ENCODE measurements at regions not wholly inside any gene's neighbourhood (a gene's known extent, or its start where the extent isn't known, plus 50 kb on each side); places are given as distances from the start of the nearest gene placed in this dataset.

GRCh38 chr7:130937016-130937415, 203.0 kb upstream of the KLF14 start:
- intact Hi-C loops (cut with DNase I): no loop called here

DNA sequence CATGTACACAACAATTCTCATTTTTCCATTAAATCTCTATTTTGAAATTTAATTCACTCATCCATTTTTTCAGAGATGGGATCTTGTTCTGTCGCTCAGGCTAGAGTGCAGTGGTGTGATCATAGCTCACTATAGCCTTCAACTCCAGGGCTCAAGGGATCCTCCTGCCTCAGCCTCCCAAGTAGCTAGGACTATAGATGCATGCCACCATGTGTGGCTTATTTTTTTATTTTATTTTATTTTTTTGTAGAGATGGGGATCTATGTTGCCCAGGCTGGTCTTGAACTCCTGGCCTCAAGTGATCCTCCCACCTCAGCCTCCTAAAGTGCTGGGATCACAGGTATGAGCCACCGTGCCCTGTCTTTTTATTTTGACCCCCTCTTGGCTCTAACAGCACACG, 203.8 kb upstream of the KLF14 start:
- ATAC-seq (no peak), DNase-seq (no peak)
- intact Hi-C loops (cut with DNase I): no loop called here

More at GRCh38 chr7:130937016-130937415, 203.0 kb upstream of the KLF14 start:
- no peak for ATAC-seq
- no peak for DNase-seq

DNA sequence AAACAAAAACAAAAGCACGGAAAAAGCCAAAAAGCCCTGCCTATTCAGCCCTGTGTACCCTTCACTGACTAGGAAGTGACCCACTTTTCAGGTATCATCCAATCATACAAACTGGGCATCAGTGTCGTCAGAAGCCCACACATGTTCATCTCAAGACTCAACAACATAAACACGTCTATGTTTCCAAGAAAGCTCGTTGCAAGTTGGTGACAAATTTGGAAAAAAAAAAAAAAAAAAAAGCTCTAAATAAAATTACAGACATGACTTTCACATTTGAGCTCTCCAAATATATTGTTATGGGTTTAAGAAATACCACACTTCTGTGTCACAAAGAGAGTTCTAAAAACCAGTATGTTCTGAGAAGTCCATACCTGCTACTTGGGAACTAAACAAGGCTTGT, 204.7 kb upstream of the KLF14 start:
- ATAC-seq (no peak), DNase-seq (no peak)
- intact Hi-C loops (cut with DNase I): no loop called here

- no peak for DNase-seq
- ATAC-seq: no peak
- intact Hi-C loops (cut with DNase I): loop anchor here in 1 of 2 donors (5.0 kb wide), 1 partner anchor 37 kb away; no protein-coding TSS in a partner anchor
Measured at GRCh38 chr7:130939321-130940095, 205.5 kb upstream of the KLF14 start.

- intact Hi-C loops (cut with DNase I): loop anchor here in 1 of 2 donors (5.0 kb wide), 1 partner anchor 38 kb away; no protein-coding TSS in a partner anchor
Measured at GRCh38 chr7:130940326-130940725, 206.3 kb upstream of the KLF14 start.

GRCh38 chr7:130940907-130941306, 206.9 kb upstream of the KLF14 start:
- ATAC-seq: peak in 1 of 2 donors; percentile 24
- intact Hi-C loops (cut with DNase I): loop anchor here in 1 of 2 donors (5.0 kb wide), 1 partner anchor 39 kb away; no protein-coding TSS in a partner anchor
- no peak for DNase-seq

More at GRCh38 chr7:130940326-130940725, 206.3 kb upstream of the KLF14 start:
- DNase-seq (no peak), ATAC-seq (no peak)

DNA sequence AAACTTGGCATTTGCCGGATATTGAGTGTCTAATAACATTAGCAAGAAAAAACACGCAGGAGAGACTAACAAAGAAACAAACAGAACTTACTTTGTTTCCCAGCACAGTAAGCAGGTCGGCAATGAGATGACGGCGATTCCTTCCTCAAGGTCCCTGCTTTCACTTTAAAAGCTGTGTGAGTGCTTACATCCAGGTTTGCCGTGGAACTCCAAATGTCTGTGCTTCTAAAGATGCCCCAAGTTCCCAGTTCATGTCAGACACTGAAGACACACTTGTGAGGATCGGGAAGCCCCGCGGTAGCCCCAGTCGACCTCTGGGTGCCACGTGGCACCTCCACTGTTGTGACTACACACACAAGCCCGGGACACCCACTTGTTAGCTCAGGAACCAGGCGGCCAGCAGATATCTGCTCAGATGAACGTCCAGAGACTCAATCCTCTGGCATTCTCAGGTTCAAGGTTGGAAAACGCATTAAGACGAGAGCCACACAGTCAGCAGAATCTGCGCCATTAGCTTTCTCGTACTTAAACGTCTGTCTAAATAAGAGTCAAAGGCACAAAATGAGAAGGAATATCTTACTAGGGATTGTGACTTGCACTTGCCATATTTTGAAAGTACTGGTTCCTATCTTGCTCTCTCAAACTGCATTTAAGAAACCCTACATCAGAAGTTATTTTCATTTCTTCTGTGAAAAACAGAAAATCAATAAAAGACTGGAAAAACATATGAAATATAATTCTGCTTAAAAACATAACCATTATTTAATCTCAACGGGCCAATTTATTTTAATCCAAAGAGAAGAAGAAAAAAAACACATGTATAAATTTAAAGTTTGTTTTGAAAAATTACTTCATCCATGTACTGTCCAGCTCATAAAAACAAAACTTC, 207.6 kb upstream of the KLF14 start:
- intact Hi-C loops (cut with DNase I): loop anchor here in 1 of 2 donors (5.0 kb wide), 1 partner anchor 39 kb away; no protein-coding TSS in a partner anchor
- ATAC-seq (peak; percentile 46 to 75), DNase-seq (peak; percentile 53)

GRCh38 chr7:130942211-130942964, 208.4 kb upstream of the KLF14 start:
- intact Hi-C loops (cut with DNase I): loop anchor here in 1 of 2 donors (5.0 kb wide), 1 partner anchor 40 kb away; no protein-coding TSS in a partner anchor
- DNase-seq (no peak), ATAC-seq (peak; percentile 28 to 59)

DNA sequence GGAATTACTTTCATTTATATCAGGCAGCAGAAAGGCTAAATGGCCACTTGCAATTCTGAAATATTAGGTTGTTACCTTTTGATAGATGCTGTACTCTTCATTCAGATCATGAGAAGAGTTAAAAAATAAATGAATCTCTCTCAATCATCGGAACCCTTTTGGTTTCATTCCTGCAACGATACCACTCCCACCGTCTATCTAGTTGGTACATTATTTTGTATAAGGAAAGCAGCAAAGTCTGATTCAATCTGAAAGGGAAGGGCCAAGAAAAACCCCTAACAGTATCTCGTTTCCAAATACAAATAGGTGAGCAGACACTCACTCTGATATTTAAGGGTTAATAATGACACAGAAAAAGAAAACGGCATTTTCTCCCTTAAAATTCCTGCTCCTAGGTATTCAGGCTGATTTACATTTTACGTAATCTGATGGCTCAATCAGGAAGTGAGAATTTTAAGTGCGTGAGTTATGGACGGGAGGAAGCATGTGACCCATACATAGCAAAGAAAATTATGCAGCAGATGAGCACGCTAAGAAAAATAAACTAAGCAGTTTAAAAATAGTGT, 209.4 kb upstream of the KLF14 start:
- DNase-seq (no peak), ATAC-seq (peak; percentile 42 to 62)
- intact Hi-C loops (cut with DNase I): loop anchor here in 1 of 2 donors (5.0 kb wide), 1 partner anchor 41 kb away; no protein-coding TSS in a partner anchor

DNA sequence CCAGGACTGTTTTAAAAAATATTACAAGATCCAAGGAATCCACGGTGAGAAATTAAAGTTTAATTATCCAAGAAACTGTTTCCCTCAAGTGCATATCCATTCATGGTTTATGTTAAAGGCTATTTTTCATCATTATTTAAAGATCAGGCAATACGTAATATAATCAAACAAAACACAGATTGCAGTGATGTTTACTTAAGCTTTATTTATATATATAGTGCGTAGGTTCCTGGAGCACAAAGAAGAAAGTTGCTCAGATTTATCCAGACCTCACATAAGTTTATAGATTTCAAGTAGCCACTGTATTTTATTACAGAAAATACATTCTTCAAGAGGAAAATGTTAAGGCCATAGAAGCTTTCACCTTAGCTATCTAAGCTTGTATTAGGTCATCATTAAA, 210.0 kb upstream of the KLF14 start:
- ATAC-seq: no peak
- intact Hi-C loops (cut with DNase I): loop anchor here in 1 of 2 donors (5.0 kb wide), 1 partner anchor 42 kb away; no protein-coding TSS in a partner anchor
- no peak for DNase-seq

DNA sequence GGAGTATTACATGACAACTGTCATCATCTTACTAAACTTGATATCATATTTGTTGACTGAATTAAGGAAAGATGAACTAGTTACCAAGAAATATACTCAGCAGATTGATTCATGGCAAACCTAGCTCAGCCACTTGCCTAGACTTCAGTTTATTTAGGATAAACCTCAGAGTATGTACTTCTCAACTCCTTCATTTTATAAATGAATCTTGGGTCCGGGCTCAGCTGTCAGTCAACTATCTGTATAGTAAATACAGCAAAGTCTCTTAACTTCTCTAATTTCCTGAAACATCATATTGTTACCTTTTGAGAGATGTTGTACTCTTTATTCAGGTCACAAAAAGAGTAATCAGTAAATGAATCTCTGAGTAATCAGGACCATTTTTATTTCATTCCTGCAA, 211.0 kb upstream of the KLF14 start:
- DNase-seq: no peak
- ATAC-seq: no peak
- intact Hi-C loops (cut with DNase I): loop anchor here in 1 of 2 donors (5.0 kb wide), 1 partner anchor 43 kb away; no protein-coding TSS in a partner anchor

DNA sequence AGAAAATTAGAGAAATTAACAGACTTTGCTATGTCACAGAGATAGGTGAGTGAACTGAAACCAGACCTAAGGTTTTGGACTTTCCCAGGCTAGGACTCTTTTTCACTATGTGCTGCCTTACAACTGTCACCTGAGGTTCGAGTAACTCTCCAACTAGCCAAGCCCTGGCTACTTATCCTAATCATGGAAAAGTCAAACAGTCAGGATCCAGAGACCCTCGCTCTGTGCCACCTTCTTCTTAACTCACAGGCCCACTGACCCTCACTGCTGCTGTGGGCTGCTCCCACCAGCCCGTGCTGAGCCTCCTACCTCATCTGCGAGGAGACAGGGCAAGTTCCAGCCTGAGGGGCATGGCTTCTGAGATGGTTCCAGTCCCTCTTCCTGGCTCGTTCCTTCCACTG, 211.4 kb upstream of the KLF14 start:
- no peak for DNase-seq
- ATAC-seq: no peak
- intact Hi-C loops (cut with DNase I): no loop called here

- DNase-seq (no peak), ATAC-seq (no peak)
- intact Hi-C loops (cut with DNase I): no loop called here
Measured at GRCh38 chr7:130946114-130946513, 212.1 kb upstream of the KLF14 start.

DNA sequence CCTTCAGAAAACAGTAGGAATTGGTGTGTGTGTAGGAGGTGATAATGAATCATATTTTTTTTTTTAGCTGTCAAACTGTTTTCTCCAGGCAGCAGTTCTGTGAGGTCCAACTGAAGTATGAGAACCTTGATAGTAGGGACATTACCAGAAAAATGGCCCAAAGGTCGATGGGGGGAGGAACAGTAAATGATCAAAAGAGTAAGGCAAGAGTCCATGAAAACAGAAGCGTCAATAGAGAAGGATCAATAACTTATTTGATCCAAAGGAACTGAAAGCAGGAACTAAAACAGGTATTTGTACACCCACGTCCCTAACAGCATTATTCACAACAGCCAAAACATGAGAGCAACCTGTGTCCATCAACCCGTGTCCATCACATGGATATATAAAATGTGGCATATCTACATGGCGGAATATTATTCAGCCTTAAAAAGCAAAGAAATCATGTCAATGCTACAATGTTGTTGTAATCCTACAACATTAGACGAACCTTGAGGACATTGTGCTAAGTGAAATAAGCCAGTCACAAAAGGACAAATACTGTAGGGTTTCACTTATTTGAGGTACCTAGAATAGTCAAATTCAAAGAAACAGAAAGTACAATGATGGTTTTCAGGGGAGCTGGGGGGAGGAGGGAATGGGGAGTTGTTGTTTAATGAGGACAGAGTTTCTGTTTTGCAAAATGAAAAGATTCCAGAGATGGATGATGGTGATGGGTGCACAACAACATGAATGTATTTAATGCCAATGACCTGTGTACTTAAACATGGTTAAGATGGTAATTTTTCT, 214.0 kb upstream of the KLF14 start:
- intact Hi-C loops (cut with DNase I): no loop called here
- ATAC-seq (no peak), DNase-seq (no peak)

DNA sequence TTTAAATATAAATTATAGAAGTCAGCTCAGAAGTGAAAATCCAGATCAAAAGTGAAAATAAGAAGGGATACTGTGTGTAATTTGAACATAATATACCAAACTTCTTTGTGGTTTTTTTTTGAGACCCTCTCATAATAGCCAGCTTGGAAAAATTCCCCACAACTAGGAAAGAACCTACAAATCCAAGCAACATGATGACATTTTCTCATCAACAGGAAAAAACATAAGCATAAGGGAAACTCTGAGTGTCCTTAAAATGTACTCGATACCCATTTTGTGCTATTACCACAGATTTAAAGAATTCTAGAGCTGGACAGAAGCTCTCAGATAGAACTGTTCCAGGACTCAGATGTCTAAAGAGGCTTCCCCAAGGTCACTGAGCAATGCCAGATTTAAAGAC, 214.8 kb upstream of the KLF14 start:
- no peak for DNase-seq
- ATAC-seq: no peak
- intact Hi-C loops (cut with DNase I): no loop called here

DNA sequence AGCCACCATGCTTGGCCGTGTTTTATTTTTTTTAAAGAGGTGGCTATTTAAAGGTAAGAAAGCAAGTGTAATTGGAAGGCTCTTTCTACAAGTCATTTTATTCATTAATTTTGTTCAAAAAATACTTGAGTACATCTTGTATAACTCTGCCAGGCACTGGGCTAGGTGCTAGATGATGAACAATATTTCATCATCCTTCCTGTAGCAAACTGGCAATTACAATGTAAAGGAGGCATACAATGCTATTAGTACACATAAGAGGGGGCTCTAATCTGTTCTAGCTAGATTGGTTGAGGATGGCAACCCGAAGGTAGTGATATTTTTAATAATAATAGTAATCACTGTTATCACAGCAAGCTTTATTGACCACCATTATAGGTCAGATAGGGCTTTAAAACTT, 215.5 kb upstream of the KLF14 start:
- ATAC-seq: no peak
- intact Hi-C loops (cut with DNase I): no loop called here
- no peak for DNase-seq

DNA sequence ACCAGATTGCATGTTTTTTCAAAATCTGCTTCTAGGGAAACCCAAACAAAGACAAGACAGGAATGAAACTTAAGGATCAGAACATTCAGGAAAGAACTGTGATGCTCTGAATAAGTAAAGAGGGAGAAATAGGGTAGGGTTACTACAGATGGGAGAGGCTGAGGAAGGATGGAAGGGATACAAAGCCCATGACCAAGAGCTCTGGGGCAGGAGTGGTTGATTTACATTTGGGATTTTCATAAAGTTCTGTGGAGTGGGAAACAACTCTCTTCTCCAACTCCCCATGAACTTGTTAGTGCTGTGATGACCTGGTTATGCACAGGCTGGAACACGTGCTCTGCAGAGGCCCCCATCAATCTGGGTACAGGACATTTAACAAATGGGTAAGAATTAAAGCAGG, 216.0 kb upstream of the KLF14 start:
- ATAC-seq (no peak), DNase-seq (no peak)
- intact Hi-C loops (cut with DNase I): no loop called here

- DNase-seq: no peak
- ATAC-seq: no peak
- intact Hi-C loops (cut with DNase I): no loop called here
Measured at GRCh38 chr7:130950741-130951140, 216.7 kb upstream of the KLF14 start.
